ENCODE measurements at regions not wholly inside any gene's neighbourhood (a gene's known extent, or its start where the extent isn't known, plus 50 kb on each side); places are given as distances from the start of the nearest gene placed in this dataset.

- H3K23ac ChIP-seq (ENCODE audit: low read depth, low read length), result no peak overlapping the region
- no peak overlapping the region for H3K14ac ChIP-seq (replicated peaks; ENCODE audit: low read depth, low read length)
- no peaks in the 10 kb centered on the region; the same call in 1 of the 2 replicates for H3K27me3 ChIP-seq (ENCODE audit: control insufficient read depth, insufficient read depth, low read length)
- H3K18ac ChIP-seq (ENCODE audit: low read depth, low read length), result no peak overlapping the region
- ChIA-PET CTCF (interaction anchor here (0.6 kb wide), 1 partner anchor 10 kb away, joined by 3 read pairs; no protein-coding TSS in a partner anchor), POLR2A (ENCODE audit: unreplicated experiment) (no interaction called here)
- no peak overlapping the region for H3K4ac ChIP-seq (ENCODE audit: low read depth, low read length)
- H2BK20ac ChIP-seq (ENCODE audit: low read depth, low read length), result no peak overlapping the region
- H3K9ac ChIP-seq (ENCODE audit: low read depth, low read length), result no peak overlapping the region
- intact Hi-C loops (cut with micrococcal nuclease) (no loop called here), in situ Hi-C loops (cut with MboI; ENCODE audit: low sequenced_read_pairs) (no loop called here), dilution Hi-C loops (cut with HindIII; ENCODE audit: low sequenced_read_pairs, unreplicated experiment) (no loop called here)
- H2AK5ac ChIP-seq (ENCODE audit: low read depth, low read length), result no peak overlapping the region
- no peaks in the 10 kb centered on the region for H3K79me1 ChIP-seq (ENCODE audit: low read depth in 1 of 2, low read length in 2 of 2)
- no CpG with 5 or more reads among the region's 7 CpGs for WGBS, 2 experiments (ENCODE audit: extremely low coverage in 2 of 2, insufficient read length in 1 of 2)
- peaks cover 6% of the 10 kb centered on the region; the same call in 1 of the 2 replicates for H3K9me1 ChIP-seq (ENCODE audit: insufficient read depth, low read length)
- H3K4me2 ChIP-seq (ENCODE audit: low read depth, low read length), result no peak overlapping the region
- ATAC-seq (ENCODE audit: low read depth) (no peak), DNase-seq (no peak)
- H4K5ac ChIP-seq (ENCODE audit: low read depth, low read length), result no peak overlapping the region
- no peaks in the 10 kb centered on the region for H3K36me3 ChIP-seq (ENCODE audit: control insufficient read depth, insufficient read depth, low read length)
- no peak overlapping the region for H3K4me3 ChIP-seq (ENCODE audit: insufficient read depth, low read depth, low read length)
- no peaks in the 10 kb centered on the region for H4K20me1 ChIP-seq (ENCODE audit: insufficient read depth, low read length)
- H4K8ac ChIP-seq (ENCODE audit: low read depth in 2 of 2, low read length in 2 of 2), result no peak overlapping the region
- no peak for TF ChIP-seq RCOR1 (IDR thresholded peaks at IDR 0.05; ENCODE audit: insufficient replicate concordance, low read length)
- no peak for TF ChIP-seq NFE2L2 (IDR thresholded peaks at IDR 0.05; ENCODE audit: low read depth, low read length)
- no peak for TF ChIP-seq MAFK (IDR thresholded peaks at IDR 0.05; ENCODE audit: low read depth, low read length)
- TF ChIP-seq RFX5 (IDR thresholded peaks at IDR 0.05; ENCODE audit: low read depth, low read length), result no peak
- no peak for TF ChIP-seq RAD21 (IDR thresholded peaks at IDR 0.05; ENCODE audit: low read length)
- no peak for TF ChIP-seq CEBPB (IDR thresholded peaks at IDR 0.05; ENCODE audit: low read depth, low read length)
- TF ChIP-seq MAZ (IDR thresholded peaks at IDR 0.05; ENCODE audit: borderline replicate concordance, low read depth, low read length), result no peak
- no peak for TF ChIP-seq USF2 (IDR thresholded peaks at IDR 0.05; ENCODE audit: low read depth, low read length)
- no peak for TF ChIP-seq POLR2A (IDR thresholded peaks at IDR 0.05; ENCODE audit: low read depth, low read length)
- no peak for TF ChIP-seq CHD1 (IDR thresholded peaks at IDR 0.05; ENCODE audit: low read depth, low read length)
- TF ChIP-seq CTCF (conservative IDR thresholded peaks at IDR 0.05; ENCODE audit: low read depth, low read length), result no peak
- no peak for TF ChIP-seq ELK1 (IDR thresholded peaks at IDR 0.05; ENCODE audit: borderline replicate concordance, low read depth, low read length)
- TF ChIP-seq MXI1 (IDR thresholded peaks at IDR 0.05; ENCODE audit: borderline replicate concordance, low read depth, low read length), result no peak
- TF ChIP-seq SMC3 (IDR thresholded peaks at IDR 0.05; ENCODE audit: low read depth, low read length), result no peak
- TF ChIP-seq FOS (IDR thresholded peaks at IDR 0.05; ENCODE audit: low read depth, low read length), result no peak
- no peak for TF ChIP-seq BHLHE40 (IDR thresholded peaks at IDR 0.05; ENCODE audit: low read depth, low read length)
- H2BK15ac ChIP-seq (ENCODE audit: low read depth, low read length), result no peak overlapping the region
- H4K91ac ChIP-seq (ENCODE audit: insufficient read depth, low read depth, low read length), result no peak overlapping the region
- BruUV-seq (replicated peaks), result no TSS peak
- no peak overlapping the region for H2BK120ac ChIP-seq (ENCODE audit: low read depth, low read length)
- no peak overlapping the region for H3K56ac ChIP-seq (ENCODE audit: extremely low read depth, insufficient read depth, low read length)
- no peak overlapping the region for H2AK9ac ChIP-seq (replicated peaks; ENCODE audit: low read depth, low read length, poor library complexity)
- H2AFZ ChIP-seq (replicated peaks; ENCODE audit: low read length, poor library complexity), result no peak overlapping the region
- no peak overlapping the region for H2BK5ac ChIP-seq (ENCODE audit: low read depth, low read length, poor library complexity, severe bottlenecking)
- peaks cover 3% of the 10 kb centered on the region; the same call in 1 of the 2 replicates for H3K4me1 ChIP-seq (ENCODE audit: control insufficient read depth, insufficient read depth, low read length)
- H3K9me3 ChIP-seq (ENCODE audit: control insufficient read depth, insufficient read depth, low read length), result no peaks in the 10 kb centered on the region
- H3K27ac ChIP-seq (ENCODE audit: insufficient read depth, low read length), result no peak overlapping the region
Measured at GRCh38 chr6:148143771-148144170, 198.9 kb upstream of the SASH1 start.

Measured in IMR-90 (cell line).